HepG2 (cell line): ENCODE measurements at regions not wholly inside any gene's neighbourhood (a gene's known extent, or its start where the extent isn't known, plus 50 kb on each side); places are given as distances from the start of the nearest gene placed in this dataset.

Experiments
- AKNA ChIP-seq: sonication (generic); formaldehyde crosslinking; IDR thresholded peaks from 2 replicates; pipeline ENCODE4 v1.4.0; 2020; ENCODE audit warnings: missing genetic modification reagents, borderline replicate concordance
- BHLHE40 ChIP-seq: IDR thresholded peaks from 2 replicates; pipeline ENCODE4 v1.6.1; 2011; ENCODE audit warnings: low read length, improper control_type of control experiment
- BRF2 ChIP-seq: sonication (generic); formaldehyde crosslinking; IDR thresholded peaks from 2 replicates; pipeline ENCODE4 v1.8.1; 2022; ENCODE audit warnings: mild to moderate bottlenecking, missing genetic modification reagents
- NFE2L2 ChIP-seq: fragments of 150-350 bp; IDR thresholded peaks from 2 replicates; pipeline ENCODE4 v1.6.1; 2014; ENCODE audit warnings: low read length
- PHB2 ChIP-seq: fragments of 450-650 bp; IDR thresholded peaks from 2 replicates; pipeline ENCODE4 v1.6.1; 2018; ENCODE audit not compliant: partially characterized antibody
- ZBTB26 ChIP-seq: IDR thresholded peaks from 2 replicates; pipeline ENCODE4 v1.6.1; 2016; ENCODE audit warnings: missing compliant biosample characterization, missing genetic modification reagents, borderline replicate concordance
- ZMAT5 ChIP-seq: sonication (generic); formaldehyde crosslinking; IDR thresholded peaks from 2 replicates; pipeline ENCODE4 v1.5.0; 2020; ENCODE audit warnings: mild to moderate bottlenecking, low read depth, missing genetic modification reagents, borderline replicate concordance
- ZNF546 ChIP-seq: sonication (generic); formaldehyde crosslinking; conservative IDR thresholded peaks from 2 replicates; pipeline ENCODE4 v1.8.1; 2023; ENCODE audit warnings: mild to moderate bottlenecking, missing genetic modification reagents
- ZNF563 ChIP-seq: sonication (generic); formaldehyde crosslinking; IDR thresholded peaks from 2 replicates; pipeline ENCODE4 v1.8.0; 2022; ENCODE audit warnings: mild to moderate bottlenecking, moderate library complexity, missing genetic modification reagents
- ZNF878 ChIP-seq: sonication (generic); formaldehyde crosslinking; IDR thresholded peaks from 2 replicates; pipeline ENCODE4 v1.8.1; 2023; ENCODE audit warnings: mild to moderate bottlenecking, missing genetic modification reagents, moderate library complexity
- ZSCAN5A ChIP-seq: sonication (generic); formaldehyde crosslinking; IDR thresholded peaks from 2 replicates; pipeline ENCODE4 v1.8.0; 2022; ENCODE audit warnings: mild to moderate bottlenecking, missing genetic modification reagents, borderline replicate concordance

GRCh38 chr13:18235756-18236527 is 945.7 kb downstream of the TUBA3C start:
- TF ChIP-seq ZNF563 (no peak), NFE2L2 (no peak), ZMAT5 (CRISPR knock-in tag) (no peak), AKNA (no peak), BRF2 (no peak), ZNF878 (no peak), BHLHE40 (no peak), ZSCAN5A (CRISPR knock-in tag) (no peak), ZBTB26 (CRISPR knock-in tag) (no peak), ZNF546 (CRISPR knock-in tag) (no peak), PHB2 (no peak)
